HCT116 (cell line): ENCODE measurements at regions not wholly inside any gene's neighbourhood (a gene's known extent, or its start where the extent isn't known, plus 50 kb on each side); places are given as distances from the start of the nearest gene placed in this dataset.

Experiments
- ATAC-seq: fragments of 200-7000 bp; cut with Tn5 transposase; 2 replicates; pipeline ENCODE4 v1.9.1; 2020; ENCODE audit warnings: mild to moderate bottlenecking, moderate library complexity
- BruUV-seq: library from RNA; stranded (reverse); fragments of 400-500 nt; replicated peaks from 2 replicates; lab custom pipeline; 2021; lab: Mats Ljungman, UMichigan
- CTCF ChIA-PET: fragments of 300-600 bp; sonication (Branson Sonifier 250); formaldehyde crosslinking; loops from one replicate; lab custom pipeline; 2021; ENCODE audit warnings: antibody characterized with exemption; lab: Charles Lee
- POLR2A ChIA-PET: fragments of 300-600, 350-600 bp; sonication (Branson Sonifier 250); formaldehyde crosslinking; loops from one replicate; lab custom pipeline; 2021; ENCODE audit warnings: antibody characterized with exemption; lab: Charles Lee
- RAD21 ChIA-PET, 2 experiments: fragments of 300-600 bp; sonication (Branson Sonifier 250); formaldehyde crosslinking; loops; one replicate each; lab custom pipeline; 2023; ENCODE audit warnings: low total read pairs in 2 of 2; ENCODE audit not compliant: uncharacterized antibody in 2 of 2, unreplicated experiment in 2 of 2, low non-redundant PET in 1 of 2; lab: Charles Lee
- DNase-seq: peaks from one replicate; pipeline ENCODE4 v3.0.0-alpha.2; 2010; ENCODE audit warnings: low read depth, low spot score
- H2AFZ ChIP-seq: fragments of 200-600 bp; shearing (Covaris generic), sonication (generic); 2 replicates; pipeline ENCODE4 v1.6.1; 2017; ENCODE audit warnings: low read depth, mixed run types, mixed read lengths, antibody characterized with exemption, low read length; ENCODE audit not compliant: poor library complexity, severe bottlenecking
- H3K27ac ChIP-seq: 2 replicates; pipeline ENCODE4 v1.5.1; 2012; ENCODE audit warnings: low read depth, low read length
- H3K27me3 ChIP-seq: fragments of 200-600 bp; sonication (generic); 2 replicates; pipeline ENCODE4 v1.6.1; 2016; ENCODE audit warnings: mixed run types, low read length, mixed read lengths; ENCODE audit not compliant: insufficient read depth
- H3K36me3 ChIP-seq, 2 experiments: fragments of 200-500 bp in 1 of 2; fragments of 200-600 bp in 1 of 2; sonication (Bioruptor generic) in 1 of 2; sonication (generic) in 1 of 2; 2 replicates each; pipeline versions ENCODE4 v1.5.1 to v1.6.1; 2014 to 2016; ENCODE audit warnings: low read length in 2 of 2, inconsistent platforms in 1 of 2, mixed read lengths in 1 of 2, mixed run types in 1 of 2; ENCODE audit not compliant: insufficient read depth in 2 of 2, control insufficient read depth in 1 of 2
- H3K4me1 ChIP-seq, 2 experiments: fragments of 200-600 bp in 1 of 2; sonication (generic) in 1 of 2; 2 replicates each; pipeline versions ENCODE4 v1.5.1 to v1.6.1; 2012 to 2017; ENCODE audit warnings: low read length in 2 of 2, inconsistent platforms in 1 of 2, mild to moderate bottlenecking in 1 of 2, mixed read lengths in 1 of 2, mixed run types in 1 of 2, moderate library complexity in 1 of 2; ENCODE audit not compliant: insufficient read depth in 2 of 2, control insufficient read depth in 1 of 2
- H3K4me2 ChIP-seq: fragments of 200-600 bp; sonication (generic); 2 replicates; pipeline ENCODE4 v1.6.1; 2017; ENCODE audit warnings: mixed run types, low read length, mixed read lengths
- H3K4me3 ChIP-seq, 2 experiments: fragments of 200-600 bp in 1 of 2; sonication (generic) in 1 of 2; replicated peaks in 1 of 2; 2 replicates each; pipeline ENCODE4 v1.5.1; 2011 to 2016; ENCODE audit warnings: low read length in 2 of 2, control low read depth in 1 of 2, low read depth in 1 of 2, mild to moderate bottlenecking in 1 of 2, mixed read lengths in 1 of 2, mixed run types in 1 of 2
- H3K79me2 ChIP-seq: fragments of 200-600 bp; sonication (generic); 2 replicates; pipeline ENCODE4 v1.6.1; 2017; ENCODE audit warnings: mild to moderate bottlenecking, mixed run types, low read length, moderate library complexity, mixed read lengths; ENCODE audit not compliant: insufficient read depth
- H3K9ac ChIP-seq: fragments of 200-600 bp; sonication (generic); 2 replicates; pipeline ENCODE4 v1.6.1; 2016; ENCODE audit warnings: low read length, mixed read lengths
- H3K9me2 ChIP-seq: fragments of 200-600 bp; sonication (generic), shearing (Covaris generic); 2 replicates; pipeline ENCODE4 v1.6.1; 2017; ENCODE audit warnings: mixed run types, mild to moderate bottlenecking, moderate library complexity; ENCODE audit not compliant: insufficient read depth
- H3K9me3 ChIP-seq, 2 experiments: fragments of 200-500 bp in 1 of 2; fragments of 200-600 bp in 1 of 2; sonication (Bioruptor generic) in 1 of 2; sonication (generic) in 1 of 2; 2 replicates each; pipeline ENCODE4 v1.6.1; 2014 to 2017; ENCODE audit warnings: low read length in 2 of 2, mixed read lengths in 2 of 2, inconsistent platforms in 1 of 2, low read depth in 1 of 2, mild to moderate bottlenecking in 1 of 2, mixed run types in 1 of 2, moderate library complexity in 1 of 2; ENCODE audit not compliant: control insufficient read depth in 1 of 2, insufficient read depth in 1 of 2
- H4K20me1 ChIP-seq: fragments of 200-600 bp; sonication (generic), shearing (Covaris generic); 2 replicates; pipeline ENCODE4 v1.6.1; 2017; ENCODE audit warnings: mixed run types, mild to moderate bottlenecking, moderate library complexity; ENCODE audit not compliant: insufficient read depth
- ATF3 ChIP-seq: IDR thresholded peaks from 2 replicates; pipeline ENCODE4 v1.6.1; 2012
- CBX3 ChIP-seq: IDR thresholded peaks from 2 replicates; pipeline ENCODE4 v1.6.1; 2012; ENCODE audit warnings: low read depth
- CEBPB ChIP-seq: IDR thresholded peaks from 2 replicates; pipeline ENCODE4 v1.6.1; 2012; ENCODE audit warnings: low read depth
- CTCF ChIP-seq, 3 experiments: fragments of 200-600 bp in 1 of 3; sonication (generic) in 1 of 3; IDR thresholded peaks in 2 of 3; conservative IDR thresholded peaks in 1 of 3; 2 replicates each; pipeline ENCODE4 v1.5.1; 2012 to 2017; ENCODE audit warnings: low read depth in 2 of 3, low read length in 2 of 3, antibody characterized with exemption in 1 of 3, borderline replicate concordance in 1 of 3, control low read depth in 1 of 3, mild to moderate bottlenecking in 1 of 3, mixed read lengths in 1 of 3, mixed run types in 1 of 3, moderate library complexity in 1 of 3; ENCODE audit not compliant: insufficient read depth in 1 of 3
- POLR2A ChIP-seq: IDR thresholded peaks from 2 replicates; pipeline ENCODE4 v1.7.0; 2011; ENCODE audit warnings: borderline replicate concordance; ENCODE audit not compliant: insufficient read depth, insufficient read length; ENCODE audit errors: extremely low read depth
- POLR2AphosphoS5 ChIP-seq: IDR thresholded peaks from 2 replicates; pipeline ENCODE4 v1.6.1; 2011; ENCODE audit warnings: mild to moderate bottlenecking, low read depth, low read length, moderate library complexity
- RAD21 ChIP-seq: IDR thresholded peaks from 2 replicates; pipeline ENCODE4 v1.6.1; 2012; ENCODE audit warnings: low read depth, mild to moderate bottlenecking
- REST ChIP-seq: IDR thresholded peaks from 2 replicates; pipeline ENCODE4 v1.6.1; 2012; ENCODE audit warnings: low read depth
- TCF7L2 ChIP-seq: IDR thresholded peaks from 2 replicates; pipeline ENCODE4 v1.7.0; 2011; ENCODE audit warnings: borderline replicate concordance, inconsistent platforms; ENCODE audit not compliant: insufficient read depth, insufficient read length; ENCODE audit errors: extremely low read depth
- ZBTB33 ChIP-seq: IDR thresholded peaks from 2 replicates; pipeline ENCODE4 v1.6.1; 2011; ENCODE audit warnings: mild to moderate bottlenecking, low read length, moderate library complexity; ENCODE audit not compliant: insufficient replicate concordance; ENCODE audit errors: extremely low read depth
- ZFX ChIP-seq: fragments of 450-650 bp; IDR thresholded peaks from 2 replicates; pipeline ENCODE4 v1.6.1; 2017
- ZNF274 ChIP-seq: fragments of 200-500 bp; sonication (Bioruptor generic); IDR thresholded peaks from 2 replicates; pipeline ENCODE4 v1.6.1; 2014; ENCODE audit warnings: mild to moderate bottlenecking, low read depth, low read length, inconsistent platforms
- intact Hi-C: fragments of 100-400 bp; cut with micrococcal nuclease; formaldehyde crosslinking; loops from 2 replicates; pipeline ENCODE4 v1.10.0; 2022

GRCh38 chr10:56063642-56064041, 297.4 kb downstream of the ZWINT start:
- no peak overlapping the region for H3K4me3 ChIP-seq
- intact Hi-C loops: no loop called here
- ATAC-seq (no peak), DNase-seq (no peak)
- CTCF ChIA-PET: no interaction called here
- H3K27ac ChIP-seq: no peak overlapping the region
- H3K9me2 ChIP-seq: no peaks in the 10 kb centered on the region
- H3K9me3 ChIP-seq: peaks cover 0 to 17% of the 10 kb centered on the region in 2 experiments; a peak in 2 of 4 replicates
- H3K9ac ChIP-seq: no peak overlapping the region
- no peaks in the 10 kb centered on the region for H3K27me3 ChIP-seq
- H3K36me3 ChIP-seq: no peaks in the 10 kb centered on the region
- no peaks in the 10 kb centered on the region for H3K4me1 ChIP-seq
- no peaks in the 10 kb centered on the region for H3K79me2 ChIP-seq
- no peak for TF ChIP-seq ZNF274
- no peak overlapping the region for H3K4me2 ChIP-seq
- BruUV-seq: no TSS peak
- POLR2A ChIA-PET: no interaction called here
- H2AFZ ChIP-seq: no peak overlapping the region
- H4K20me1 ChIP-seq: no peaks in the 10 kb centered on the region
- RAD21 ChIA-PET: no interaction called here

- intact Hi-C loops: no loop called here
- Histone ChIP-seq H3K79me2 (no peaks in the 10 kb centered on the region), H3K27me3 (no peaks in the 10 kb centered on the region), H4K20me1 (no peaks in the 10 kb centered on the region), H3K27ac (no peak overlapping the region), H3K9me2 (no peaks in the 10 kb centered on the region), H3K9ac (no peak overlapping the region), H2AFZ (no peak overlapping the region), H3K9me3 (peaks cover 5 to 7% of the 10 kb centered on the region in 2 experiments; a peak in 2 of 4 replicates), H3K36me3 (no peaks in the 10 kb centered on the region), H3K4me2 (no peak overlapping the region), H3K4me1 (no peaks in the 10 kb centered on the region), H3K4me3 (no peak overlapping the region)
- no TSS peak for BruUV-seq
- ATAC-seq: no peak
- ChIA-PET POLR2A (no interaction called here), CTCF (no interaction called here), RAD21 (no interaction called here)
- TF ChIP-seq CBX3 (no peak), REST (no peak), RAD21 (no peak), POLR2AphosphoS5 (no peak), CTCF (IDR thresholded peaks at IDR 0.05 in 2 of 3, conservative IDR thresholded peaks at IDR 0.05 in 1 of 3; ENCODE audit: borderline replicate concordance in 1 of 3, insufficient read depth in 1 of 3, low read depth in 2 of 3, low read length in 2 of 3) (no peak), ZFX (no peak), ATF3 (no peak), POLR2A (no peak), ZBTB33 (no peak), TCF7L2 (no peak), CEBPB (no peak)
- no peak for DNase-seq
Observed at GRCh38 chr10:56057860-56058259, 303.2 kb downstream of the ZWINT start.
